BJ (cell line): ENCODE measurements at regions not wholly inside any gene's neighbourhood (a gene's known extent, or its start where the extent isn't known, plus 50 kb on each side); places are given as distances from the start of the nearest gene placed in this dataset.

ENCODE experiments used
- CTCF ChIA-PET: fragments of 350-600 bp; formaldehyde crosslinking; extraction: SDS; loops from one replicate; lab custom pipeline; 2021; ENCODE audit warnings: antibody characterized with exemption, inconsistent platforms; lab: Yijun Ruan, JAX
- POLR2A ChIA-PET: fragments of 300-600 bp; sonication (Branson Sonifier 250); formaldehyde crosslinking; extraction: SDS; loops from one replicate; lab custom pipeline; 2021; ENCODE audit warnings: antibody characterized with exemption; lab: Charles Lee
- DNase-seq: peaks from one replicate; pipeline ENCODE4 v3.0.0-alpha.2; 2011; ENCODE audit warnings: low read depth
- H3K27me3 ChIP-seq: 2 replicates; pipeline ENCODE4 v1.6.0; 2011; ENCODE audit warnings: low read length; ENCODE audit not compliant: control insufficient read depth, insufficient read depth
- H3K36me3 ChIP-seq: 2 replicates; pipeline ENCODE4 v1.5.1; 2011; ENCODE audit warnings: low read length; ENCODE audit not compliant: control insufficient read depth, insufficient read depth
- H3K4me3 ChIP-seq: 2 replicates; pipeline ENCODE4 v1.5.1; 2011; ENCODE audit warnings: low read depth, mild to moderate bottlenecking, control low read depth, low read length
- TF ChIP-seq, protein P1 (sequence below): IDR thresholded peaks from 2 replicates; pipeline ENCODE4 v1.5.1; 2011; ENCODE audit warnings: low read depth, mild to moderate bottlenecking, control low read depth, inconsistent platforms, low read length, moderate library complexity; ENCODE audit not compliant: insufficient read depth

DNA sequence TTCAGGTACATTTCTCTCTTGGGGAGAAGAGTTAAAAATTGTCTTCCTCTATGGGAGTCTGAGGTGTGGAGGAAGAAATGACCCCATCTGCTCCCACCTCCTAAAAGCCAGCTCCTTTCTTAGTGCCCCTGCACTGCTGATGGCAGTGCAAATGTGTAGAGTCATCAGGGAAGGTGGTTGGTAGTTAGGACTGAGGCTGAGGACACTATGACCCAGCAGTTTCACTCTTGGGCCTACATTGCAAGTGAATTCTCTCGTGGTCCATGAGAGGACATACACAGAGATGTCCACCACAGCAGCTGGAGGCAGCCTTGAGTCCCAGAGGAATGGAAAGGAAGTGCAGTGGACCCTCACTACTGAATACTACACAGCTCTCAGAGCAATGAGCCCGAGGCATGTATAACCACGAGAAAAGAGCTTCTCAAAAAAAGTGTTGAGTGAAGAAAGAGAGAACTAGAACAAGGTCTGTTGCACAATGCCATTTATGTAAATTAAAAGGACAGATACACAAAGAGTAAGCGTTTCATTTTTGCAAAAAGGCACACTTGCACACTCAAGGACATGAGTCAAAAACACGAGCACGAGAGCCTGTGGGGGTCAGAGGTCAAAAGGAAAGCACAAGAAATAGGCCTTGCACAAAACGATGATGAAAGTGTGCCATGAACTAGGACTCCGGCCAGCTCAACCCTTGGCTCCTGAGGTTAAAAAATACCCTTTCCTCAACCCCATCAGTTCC is 164.4 kb upstream of the ADRA1D start:
- H3K4me3 ChIP-seq = no peak overlapping the region
- ChIA-PET POLR2A (no interaction called here), CTCF (interaction anchor here (1.2 kb wide), 1 partner anchor 18 kb away, joined by 4 read pairs; no protein-coding TSS in a partner anchor)
- no peaks in the 10 kb centered on the region for H3K36me3 ChIP-seq
- TF ChIP-seq, protein P1, sequence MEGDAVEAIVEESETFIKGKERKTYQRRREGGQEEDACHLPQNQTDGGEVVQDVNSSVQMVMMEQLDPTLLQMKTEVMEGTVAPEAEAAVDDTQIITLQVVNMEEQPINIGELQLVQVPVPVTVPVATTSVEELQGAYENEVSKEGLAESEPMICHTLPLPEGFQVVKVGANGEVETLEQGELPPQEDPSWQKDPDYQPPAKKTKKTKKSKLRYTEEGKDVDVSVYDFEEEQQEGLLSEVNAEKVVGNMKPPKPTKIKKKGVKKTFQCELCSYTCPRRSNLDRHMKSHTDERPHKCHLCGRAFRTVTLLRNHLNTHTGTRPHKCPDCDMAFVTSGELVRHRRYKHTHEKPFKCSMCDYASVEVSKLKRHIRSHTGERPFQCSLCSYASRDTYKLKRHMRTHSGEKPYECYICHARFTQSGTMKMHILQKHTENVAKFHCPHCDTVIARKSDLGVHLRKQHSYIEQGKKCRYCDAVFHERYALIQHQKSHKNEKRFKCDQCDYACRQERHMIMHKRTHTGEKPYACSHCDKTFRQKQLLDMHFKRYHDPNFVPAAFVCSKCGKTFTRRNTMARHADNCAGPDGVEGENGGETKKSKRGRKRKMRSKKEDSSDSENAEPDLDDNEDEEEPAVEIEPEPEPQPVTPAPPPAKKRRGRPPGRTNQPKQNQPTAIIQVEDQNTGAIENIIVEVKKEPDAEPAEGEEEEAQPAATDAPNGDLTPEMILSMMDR = no peak
- DNase-seq = no peak
- no peaks in the 10 kb centered on the region for H3K27me3 ChIP-seq

DNA sequence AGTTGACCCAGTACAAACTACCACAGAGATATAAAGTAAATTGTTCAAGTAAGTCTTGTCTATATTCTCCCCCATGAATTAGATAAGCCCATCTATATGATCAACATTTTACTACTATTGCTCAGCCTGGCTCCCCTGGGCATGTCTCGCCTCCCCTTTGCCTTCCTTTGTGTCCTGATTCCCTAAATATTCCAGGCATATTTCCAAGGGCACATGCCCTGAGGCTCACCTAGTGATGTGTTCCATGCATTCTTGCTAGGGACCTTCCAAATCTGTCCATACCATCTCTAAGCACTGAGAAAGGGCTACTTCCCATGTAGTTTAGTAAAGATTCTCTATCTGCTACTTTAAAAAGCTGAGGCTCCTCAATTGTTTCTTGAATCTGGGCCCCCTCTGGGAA is 163.1 kb upstream of the ADRA1D start:
- H3K4me3 ChIP-seq = no peak overlapping the region
- DNase-seq = no peak
- H3K36me3 ChIP-seq = no peaks in the 10 kb centered on the region
- POLR2A ChIA-PET = no interaction called here
- TF ChIP-seq, protein P1 = no peak
- no peaks in the 10 kb centered on the region for H3K27me3 ChIP-seq
- CTCF ChIA-PET = interaction anchor here (1.2 kb wide), 1 partner anchor 17 kb away, joined by 4 read pairs; no protein-coding TSS in a partner anchor

DNA sequence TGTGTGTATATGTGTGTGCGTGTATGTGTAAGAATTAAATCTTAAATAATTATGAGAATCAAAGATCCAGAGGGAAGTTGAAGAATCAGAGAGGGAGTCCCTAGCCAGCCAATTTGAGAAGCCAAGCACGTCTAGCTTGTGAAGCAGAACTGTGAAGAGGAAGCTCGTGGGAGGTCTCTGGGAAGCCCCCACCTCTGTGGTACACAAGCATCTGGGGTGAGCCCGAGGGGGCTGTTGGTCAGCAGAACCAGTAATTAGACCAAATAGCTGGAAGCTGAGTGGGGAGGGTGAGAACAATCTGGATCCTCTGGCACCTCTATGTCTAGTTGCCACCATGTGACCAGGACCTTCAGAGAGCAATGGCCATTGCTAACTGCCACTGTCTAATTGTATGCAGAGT is 162.7 kb upstream of the ADRA1D start:
- Histone ChIP-seq H3K27me3 (no peaks in the 10 kb centered on the region), H3K36me3 (no peaks in the 10 kb centered on the region), H3K4me3 (no peak overlapping the region)
- ChIA-PET POLR2A (no interaction called here), CTCF (interaction anchor here (1.1 kb wide), 1 partner anchor 58 kb away, joined by 3 read pairs; no protein-coding TSS in a partner anchor)
- DNase-seq = no peak
- TF ChIP-seq, protein P1 = no peak

DNA sequence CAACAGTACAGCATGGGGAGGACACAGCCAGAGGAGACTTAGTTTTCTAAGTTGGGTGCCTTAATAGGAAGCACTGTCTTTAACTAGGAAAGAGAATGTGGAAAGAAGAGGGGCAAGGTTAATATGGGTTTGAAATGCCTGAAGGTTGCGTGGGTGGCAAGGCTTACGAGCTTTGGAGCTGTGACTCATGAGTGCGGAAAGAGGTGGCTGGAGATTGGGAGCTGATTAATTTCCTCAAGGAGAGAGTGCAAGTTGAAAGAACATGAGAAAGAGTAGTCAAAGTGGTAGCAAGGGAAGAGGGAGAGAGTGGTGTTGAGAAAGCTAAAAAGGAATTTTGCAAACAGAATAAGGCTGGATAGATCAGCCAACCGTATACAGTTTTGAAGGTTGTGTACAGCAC is 157.5 kb upstream of the ADRA1D start:
- TF ChIP-seq, protein P1 = no peak
- Histone ChIP-seq H3K36me3 (no peaks in the 10 kb centered on the region), H3K27me3 (no peaks in the 10 kb centered on the region), H3K4me3 (no peak overlapping the region)
- POLR2A ChIA-PET = no interaction called here
- peak; percentile 61 for DNase-seq
- CTCF ChIA-PET = interaction anchor here (1.6 kb wide), 1 partner anchor 14 kb away, joined by 7 read pairs; no protein-coding TSS in a partner anchor

DNA sequence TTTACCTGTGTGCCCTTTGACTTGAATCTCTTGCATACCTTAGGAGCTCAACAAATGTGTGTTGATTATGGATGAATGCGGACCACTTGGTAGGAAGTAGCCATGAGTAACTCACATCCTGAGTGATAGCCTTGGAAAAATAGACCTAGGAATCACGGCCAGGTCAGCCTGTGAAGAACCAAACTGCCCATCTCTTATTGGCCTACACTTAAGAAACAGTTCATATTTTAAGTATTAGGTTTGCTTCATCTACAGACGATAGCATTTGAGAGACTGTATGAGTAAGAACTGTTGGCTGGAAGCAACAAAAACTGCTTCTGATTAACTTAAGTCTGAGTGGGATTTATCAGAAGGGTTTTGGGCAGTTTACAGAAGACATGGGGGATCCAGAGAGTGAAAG is 152.5 kb upstream of the ADRA1D start:
- CTCF ChIA-PET = no interaction called here
- peak; percentile 3 for DNase-seq
- Histone ChIP-seq H3K4me3 (no peak overlapping the region), H3K36me3 (no peaks in the 10 kb centered on the region), H3K27me3 (no peaks in the 10 kb centered on the region)
- POLR2A ChIA-PET = no interaction called here
- TF ChIP-seq, protein P1 = no peak
